Kidney (tissue), 13 donors: ENCODE measurements at regions not wholly inside any gene's neighbourhood (a gene's known extent, or its start where the extent isn't known, plus 50 kb on each side); places are given as distances from the start of the nearest gene placed in this dataset.

Source experiments
- DNase-seq, 5 donors: peaks; one replicate each; pipeline ENCODE4 v3.0.0-alpha.2; 2013 to 2020
- FAIRE-seq: peaks from 2 replicates; lab custom pipeline; 2012; peaks lifted over from hg19 to GRCh38; lab: Jason Lieb, UNC
- H3K27ac ChIP-seq, 2 donors: one replicate each; pipeline ENCODE4 v1.7.0; 2013; ENCODE audit warnings: low read depth in 2 of 2, low read length in 2 of 2, inconsistent platforms in 1 of 2
- H3K27me3 ChIP-seq: one replicate; pipeline ENCODE4 v1.7.1; 2013; ENCODE audit warnings: low read length, inconsistent platforms; ENCODE audit not compliant: control insufficient read depth, insufficient read depth
- H3K36me3 ChIP-seq, 3 donors: one replicate each; pipeline versions ENCODE4 v1.7.0 to v1.7.1; 2013; ENCODE audit warnings: low read length in 3 of 3, control low read depth in 1 of 3, inconsistent platforms in 1 of 3; ENCODE audit not compliant: insufficient read depth in 3 of 3, control insufficient read depth in 2 of 3
- H3K4me1 ChIP-seq, 3 donors: one replicate each; pipeline versions ENCODE4 v1.7.0 to v1.7.1; 2013; ENCODE audit warnings: low read length in 3 of 3, inconsistent platforms in 1 of 3, low read depth in 1 of 3; ENCODE audit not compliant: control insufficient read depth in 2 of 3, insufficient read depth in 2 of 3
- H3K4me3 ChIP-seq, 3 donors: one replicate each; pipeline versions ENCODE4 v1.7.0 to v1.8.1; 2013; ENCODE audit warnings: low read length in 3 of 3, control low read depth in 1 of 3, inconsistent platforms in 1 of 3
- H3K9ac ChIP-seq, 3 donors: one replicate each; pipeline versions ENCODE4 v1.7.0 to v1.7.1; 2013; ENCODE audit warnings: low read length in 3 of 3, control low read depth in 1 of 3, inconsistent platforms in 1 of 3
- H3K9me3 ChIP-seq, 3 donors: one replicate each; pipeline versions ENCODE4 v1.7.0 to v1.7.1; 2013; ENCODE audit warnings: low read length in 3 of 3, control low read depth in 1 of 3, inconsistent platforms in 1 of 3; ENCODE audit not compliant: control insufficient read depth in 2 of 3, insufficient read depth in 1 of 3
- intact Hi-C: fragments of 100-400 bp; cut with DNase I; formaldehyde crosslinking; loops from one replicate; pipeline ENCODE4 v1.11.1; 2022
- TF ChIP-seq, protein P1 (sequence below): IDR thresholded peaks from 3 replicates; pipeline ENCODE4 v1.5.1; 2012; ENCODE audit warnings: mild to moderate bottlenecking, moderate library complexity, borderline replicate concordance; ENCODE audit not compliant: insufficient read depth; ENCODE audit errors: extremely low read depth
- donor health status: control.
- donor health status: control.
- donor health status: control.
- donor health status: control.
- donor health status: control.
- donor health status: DM: yes; HTN: yes; CAD: no.
- donor health status: Normal renal cell carcinoma (clear cell type).

- intact Hi-C loops = no loop called here
These were observed 1420.4 kb upstream of the PRMT6 start for GRCh38 chr1:105636052-105636451.

DNA sequence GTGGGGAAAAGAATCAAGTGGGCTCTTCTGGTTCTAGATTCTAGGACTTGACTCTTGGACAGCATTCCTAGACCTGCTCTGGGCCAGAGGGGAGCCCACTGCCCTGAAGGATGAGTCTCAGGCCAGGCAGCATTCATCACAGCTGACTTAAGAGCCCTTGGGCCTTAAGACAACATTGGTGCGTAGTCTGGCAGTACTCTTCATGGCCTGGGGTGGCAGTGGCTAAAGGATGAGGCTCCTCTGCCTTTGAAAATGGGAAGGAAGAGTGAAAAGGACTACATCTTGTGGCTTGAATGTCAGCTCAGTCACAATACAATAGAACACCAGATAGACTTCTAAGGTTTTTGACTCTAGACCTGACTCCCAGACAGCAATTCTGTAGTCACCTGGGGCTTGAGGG is 1415.1 kb upstream of the PRMT6 start:
- TF ChIP-seq, protein P1, sequence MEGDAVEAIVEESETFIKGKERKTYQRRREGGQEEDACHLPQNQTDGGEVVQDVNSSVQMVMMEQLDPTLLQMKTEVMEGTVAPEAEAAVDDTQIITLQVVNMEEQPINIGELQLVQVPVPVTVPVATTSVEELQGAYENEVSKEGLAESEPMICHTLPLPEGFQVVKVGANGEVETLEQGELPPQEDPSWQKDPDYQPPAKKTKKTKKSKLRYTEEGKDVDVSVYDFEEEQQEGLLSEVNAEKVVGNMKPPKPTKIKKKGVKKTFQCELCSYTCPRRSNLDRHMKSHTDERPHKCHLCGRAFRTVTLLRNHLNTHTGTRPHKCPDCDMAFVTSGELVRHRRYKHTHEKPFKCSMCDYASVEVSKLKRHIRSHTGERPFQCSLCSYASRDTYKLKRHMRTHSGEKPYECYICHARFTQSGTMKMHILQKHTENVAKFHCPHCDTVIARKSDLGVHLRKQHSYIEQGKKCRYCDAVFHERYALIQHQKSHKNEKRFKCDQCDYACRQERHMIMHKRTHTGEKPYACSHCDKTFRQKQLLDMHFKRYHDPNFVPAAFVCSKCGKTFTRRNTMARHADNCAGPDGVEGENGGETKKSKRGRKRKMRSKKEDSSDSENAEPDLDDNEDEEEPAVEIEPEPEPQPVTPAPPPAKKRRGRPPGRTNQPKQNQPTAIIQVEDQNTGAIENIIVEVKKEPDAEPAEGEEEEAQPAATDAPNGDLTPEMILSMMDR = no peak
- Histone ChIP-seq H3K4me1 (no peaks in the 10 kb centered on the region), H3K4me3 (no peak overlapping the region), H3K36me3 (no peaks in the 10 kb centered on the region), H3K27me3 (no peaks in the 10 kb centered on the region), H3K9ac (no peak overlapping the region), H3K9me3 (no peaks in the 10 kb centered on the region), H3K27ac (no peak overlapping the region)
- intact Hi-C loops = no loop called here
- FAIRE-seq = no peak
- peak in 1 of 5 donors; percentile 17 for DNase-seq

More at GRCh38 chr1:105636052-105636451, 1420.4 kb upstream of the PRMT6 start:
- Histone ChIP-seq H3K9me3 (no peaks in the 10 kb centered on the region), H3K27me3 (no peaks in the 10 kb centered on the region), H3K9ac (no peak overlapping the region), H3K4me3 (no peak overlapping the region), H3K4me1 (peaks cover 0 to 4% (median 0%) of the 10 kb centered on the region in 3 donors), H3K27ac (no peak overlapping the region), H3K36me3 (no peaks in the 10 kb centered on the region)
- no peak for DNase-seq
- FAIRE-seq = no peak
- TF ChIP-seq, protein P1 = no peak

DNA sequence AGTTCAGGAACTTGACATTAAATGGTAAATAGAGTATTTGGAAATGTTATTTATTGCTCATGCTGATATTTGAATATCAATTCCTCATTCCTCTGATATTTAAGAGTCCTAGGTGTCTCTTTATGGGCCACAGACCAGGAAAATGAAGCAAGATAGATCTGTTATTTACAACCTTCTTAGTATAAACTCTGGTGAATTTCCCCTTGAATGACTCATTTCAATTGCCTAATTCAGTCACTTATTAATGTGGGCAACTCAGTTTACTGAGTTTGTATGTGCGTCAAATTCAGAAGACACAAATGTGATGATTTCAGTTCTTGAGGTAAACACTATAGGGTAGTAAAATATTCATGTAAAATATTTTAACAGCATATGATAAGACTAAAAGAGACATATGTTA is 1404.4 kb upstream of the PRMT6 start:
- Histone ChIP-seq H3K4me1 (no peaks in the 10 kb centered on the region), H3K27ac (no peak overlapping the region), H3K27me3 (no peaks in the 10 kb centered on the region), H3K9ac (no peak overlapping the region), H3K4me3 (no peak overlapping the region), H3K36me3 (no peaks in the 10 kb centered on the region), H3K9me3 (no peaks in the 10 kb centered on the region)
- no peak for FAIRE-seq
- TF ChIP-seq, protein P1 = no peak
- DNase-seq = no peak
- intact Hi-C loops = no loop called here

GRCh38 chr1:105655032-105655431 is 1401.4 kb upstream of the PRMT6 start:
- Histone ChIP-seq H3K9ac (no peak overlapping the region), H3K36me3 (no peaks in the 10 kb centered on the region), H3K27ac (no peak overlapping the region), H3K27me3 (no peaks in the 10 kb centered on the region), H3K4me1 (no peaks in the 10 kb centered on the region), H3K9me3 (no peaks in the 10 kb centered on the region), H3K4me3 (no peak overlapping the region)
- DNase-seq (no peak), FAIRE-seq (no peak)
- TF ChIP-seq, protein P1 = no peak
- intact Hi-C loops = no loop called here
